H9 (cell line): ENCODE measurements at regions not wholly inside any gene's neighbourhood (a gene's known extent, or its start where the extent isn't known, plus 50 kb on each side); places are given as distances from the start of the nearest gene placed in this dataset.

Experiments used
- DNase-seq: peaks from one replicate; pipeline ENCODE4 v3.0.0-alpha.2; 2017
- H2AFZ ChIP-seq: one replicate; pipeline ENCODE4 v1.6.1; 2013; ENCODE audit warnings: mild to moderate bottlenecking, low read length, control low read depth, moderate library complexity
- H2AK5ac ChIP-seq: 2 replicates; pipeline ENCODE4 v1.6.1; 2013; ENCODE audit warnings: low read length, control low read depth, mixed read lengths; ENCODE audit not compliant: insufficient read length
- H2BK120ac ChIP-seq: one replicate; pipeline ENCODE4 v1.6.1; 2013; ENCODE audit warnings: low read depth, mild to moderate bottlenecking, low read length, control low read depth, inconsistent platforms; ENCODE audit not compliant: poor library complexity, severe bottlenecking
- H2BK12ac ChIP-seq: 2 replicates; pipeline ENCODE4 v1.6.1; 2013; ENCODE audit warnings: low read length, control low read depth, mixed read lengths, low read depth; ENCODE audit not compliant: insufficient read length
- H2BK15ac ChIP-seq: 2 replicates; pipeline ENCODE4 v1.6.1; 2013; ENCODE audit warnings: low read depth, low read length, control low read depth
- H2BK20ac ChIP-seq: one replicate; pipeline ENCODE4 v1.6.1; 2013; ENCODE audit warnings: low read depth, mild to moderate bottlenecking, low read length, control low read depth, inconsistent platforms; ENCODE audit not compliant: poor library complexity, severe bottlenecking
- H2BK5ac ChIP-seq: 2 replicates; pipeline ENCODE4 v1.6.1; 2013; ENCODE audit warnings: low read length, control low read depth, mixed read lengths; ENCODE audit not compliant: insufficient read length
- H3K14ac ChIP-seq: 2 replicates; pipeline ENCODE4 v1.6.1; 2013; ENCODE audit warnings: low read length, control low read depth; ENCODE audit not compliant: insufficient read depth
- H3K18ac ChIP-seq: 2 replicates; pipeline ENCODE4 v1.6.1; 2013; ENCODE audit warnings: low read depth, mild to moderate bottlenecking, mixed read lengths, low read length, control low read depth; ENCODE audit not compliant: insufficient read length
- H3K23ac ChIP-seq: 2 replicates; pipeline ENCODE4 v1.6.1; 2013; ENCODE audit warnings: low read length, control low read depth, mixed read lengths, low read depth; ENCODE audit not compliant: insufficient read length
- H3K23me2 ChIP-seq: 2 replicates; pipeline ENCODE4 v1.6.1; 2013; ENCODE audit warnings: low read depth, mild to moderate bottlenecking, mixed read lengths, low read length, control low read depth; ENCODE audit not compliant: insufficient read length, poor library complexity, severe bottlenecking
- H3K27ac ChIP-seq: 2 replicates; pipeline ENCODE4 v1.5.1; 2013; ENCODE audit warnings: low read length, control low read depth, mixed read lengths, low read depth; ENCODE audit not compliant: insufficient read length
- H3K27me3 ChIP-seq: 2 replicates; pipeline ENCODE4 v1.6.1; 2013; ENCODE audit warnings: low read length, control low read depth, inconsistent platforms; ENCODE audit not compliant: insufficient read depth
- H3K4ac ChIP-seq: 2 replicates; pipeline ENCODE4 v1.6.1; 2013; ENCODE audit warnings: low read depth, mild to moderate bottlenecking, control low read depth, inconsistent platforms, low read length, moderate library complexity
- H3K4me1 ChIP-seq: 2 replicates; pipeline ENCODE4 v1.6.1; 2013; ENCODE audit warnings: low read length, control low read depth, inconsistent platforms; ENCODE audit not compliant: insufficient read depth
- H3K4me2 ChIP-seq: 2 replicates; pipeline ENCODE4 v1.6.1; 2013; ENCODE audit warnings: low read length, control low read depth, mixed read lengths; ENCODE audit not compliant: insufficient read length, insufficient read depth
- H3K56ac ChIP-seq: 2 replicates; pipeline ENCODE4 v1.6.1; 2013; ENCODE audit warnings: low read depth, mild to moderate bottlenecking, mixed read lengths, low read length, control low read depth; ENCODE audit not compliant: insufficient read length
- H3K79me1 ChIP-seq: 2 replicates; pipeline ENCODE4 v1.6.1; 2013; ENCODE audit warnings: low read depth, mild to moderate bottlenecking, moderate library complexity, low read length, control low read depth, inconsistent platforms; ENCODE audit not compliant: insufficient read depth, poor library complexity, severe bottlenecking
- H3K79me2 ChIP-seq: 2 replicates; pipeline ENCODE4 v1.6.1; 2013; ENCODE audit warnings: low read length, control low read depth, inconsistent platforms; ENCODE audit not compliant: insufficient read depth
- H3K9ac ChIP-seq: 2 replicates; pipeline ENCODE4 v1.6.1; 2013; ENCODE audit warnings: low read length, control low read depth, mixed read lengths; ENCODE audit not compliant: insufficient read length; ENCODE audit errors: extremely low read depth
- H3K9me3 ChIP-seq: one replicate; pipeline ENCODE4 v1.6.1; 2013; ENCODE audit warnings: low read depth, low read length, inconsistent platforms; ENCODE audit not compliant: control insufficient read depth
- H3T11ph ChIP-seq: one replicate; pipeline ENCODE4 v1.6.1; 2013; ENCODE audit warnings: mild to moderate bottlenecking, low read length, control low read depth, inconsistent platforms
- H4K20me1 ChIP-seq: one replicate; pipeline ENCODE4 v1.6.1; 2013; ENCODE audit not compliant: control insufficient read depth, insufficient read length, insufficient read depth
- H4K5ac ChIP-seq: 2 replicates; pipeline ENCODE4 v1.6.1; 2013; ENCODE audit warnings: low read depth, mild to moderate bottlenecking, mixed read lengths, low read length, control low read depth; ENCODE audit not compliant: insufficient read length
- H4K8ac ChIP-seq: replicated peaks from 2 replicates; pipeline ENCODE4 v1.6.1; 2013; ENCODE audit warnings: low read length, control low read depth, mixed read lengths, low read depth; ENCODE audit not compliant: insufficient read length
- H4K91ac ChIP-seq: 2 replicates; pipeline ENCODE4 v1.6.1; 2013; ENCODE audit warnings: low read depth, mild to moderate bottlenecking, moderate library complexity, mixed read lengths, low read length, control low read depth; ENCODE audit not compliant: insufficient read length
- H3K27ac Mint-ChIP-seq, 3 experiments: 2 replicates in 2 of 3; 3 replicates in 1 of 3; pipeline ENCODE4 v1.8.0; 2020 to 2021; ENCODE audit warnings: mixed read lengths in 3 of 3, mild to moderate bottlenecking in 1 of 3, moderate library complexity in 1 of 3
- H3K27me3 Mint-ChIP-seq: 2 replicates; pipeline ENCODE4 v1.8.0; 2021; ENCODE audit warnings: low read depth, mild to moderate bottlenecking, moderate library complexity, mixed read lengths
- H3K36me3 Mint-ChIP-seq, 3 experiments: 2 replicates in 2 of 3; 3 replicates in 1 of 3; pipeline ENCODE4 v1.8.0; 2020 to 2021; ENCODE audit warnings: low read depth in 3 of 3, mixed read lengths in 3 of 3; ENCODE audit not compliant: insufficient read depth in 1 of 3
- H3K4me1 Mint-ChIP-seq, 2 experiments: 2 replicates each; pipeline ENCODE4 v1.8.0; 2020; ENCODE audit warnings: mixed read lengths in 2 of 2
- H3K4me3 Mint-ChIP-seq, 2 experiments: 2 replicates in 1 of 2; 3 replicates in 1 of 2; pipeline ENCODE4 v1.8.0; 2020 to 2021; ENCODE audit warnings: mild to moderate bottlenecking in 2 of 2, mixed read lengths in 2 of 2, moderate library complexity in 1 of 2
- H3K9me3 Mint-ChIP-seq, 2 experiments: 2 replicates in 1 of 2; 3 replicates in 1 of 2; pipeline ENCODE4 v1.8.0; 2020; ENCODE audit warnings: mild to moderate bottlenecking in 2 of 2, mixed read lengths in 2 of 2, moderate library complexity in 1 of 2
- CTCF ChIP-seq: fragments of 200-600 bp; sonication (generic); conservative IDR thresholded peaks from 3 replicates; pipeline ENCODE4 v1.8.0; 2021; ENCODE audit warnings: antibody characterized with exemption, mild to moderate bottlenecking
- WGBS: extraction: QIAGEN DNeasy Blood & Tissue Kit; methylation state at CpG from one replicate; pipeline ENCODE4 v1.1.7; 2013; ENCODE audit warnings: missing lambda C conversion rate, low lambda C conversion rate, mixed read lengths; ENCODE audit not compliant: insufficient read length; ENCODE audit errors: extremely low coverage; 5-methylcytosine and 5-hydroxymethylcytosine counted together

- Histone ChIP-seq H3K79me2 (no peaks in the 10 kb centered on the region), H3K4me2 (no peak overlapping the region), H4K91ac (no peak overlapping the region), H3K4ac (no peak overlapping the region), H2BK12ac (no peak overlapping the region), H2BK15ac (no peak overlapping the region), H3K23me2 (no peaks in the 10 kb centered on the region), H3K27me3 (no peaks in the 10 kb centered on the region), H2AK5ac (no peak overlapping the region), H3T11ph (no peak overlapping the region), H3K4me1 (no peaks in the 10 kb centered on the region), H3K9me3 (no peaks in the 10 kb centered on the region), H3K9ac (no peak overlapping the region), H3K79me1 (no peaks in the 10 kb centered on the region), H3K14ac (no peak overlapping the region), H3K27ac (no peak overlapping the region), H3K23ac (no peak overlapping the region), H2BK20ac (no peak overlapping the region), H2AFZ (no peak overlapping the region), H4K8ac (no peak overlapping the region), H4K20me1 (no peaks in the 10 kb centered on the region), H4K5ac (no peak overlapping the region), H2BK120ac (no peak overlapping the region), H3K56ac (no peak overlapping the region), H3K18ac (no peak overlapping the region), H2BK5ac (no peak overlapping the region)
- Mint-ChIP-seq H3K9me3 (no peaks in the 10 kb centered on the region; a peak in 1 of 5 replicates), H3K4me1 (peaks cover 6 to 7% of the 10 kb centered on the region in 2 experiments), H3K36me3 (no peaks in the 10 kb centered on the region), H3K27me3 (no peaks in the 10 kb centered on the region), H3K4me3 (no peak overlapping the region), H3K27ac (no peak overlapping the region)
- DNase-seq = no peak
- no CpG with 5 or more reads among the region's 1 CpG for WGBS
- TF ChIP-seq CTCF = no peak
Observed at GRCh38 chr1:80668372-80668771, 1132.4 kb upstream of the ADGRL2 start.
